Neuronal stem cell (in vitro differentiated cells): ENCODE measurements at regions not wholly inside any gene's neighbourhood (a gene's known extent, or its start where the extent isn't known, plus 50 kb on each side); places are given as distances from the start of the nearest gene placed in this dataset.

Experiments
- DNase-seq: peaks from one replicate; pipeline ENCODE4 v3.0.0-alpha.2; 2013; ENCODE audit warnings: low spot score
- H2AFZ ChIP-seq: one replicate; pipeline ENCODE4 v1.6.1; 2013; ENCODE audit warnings: mild to moderate bottlenecking, low read length, inconsistent platforms
- H2AK5ac ChIP-seq: 2 replicates; pipeline ENCODE4 v1.6.1; 2013; ENCODE audit warnings: low read depth, mild to moderate bottlenecking, inconsistent platforms, low read length, moderate library complexity, mixed read lengths
- H2BK120ac ChIP-seq: 2 replicates; pipeline ENCODE4 v1.6.1; 2013; ENCODE audit warnings: low read depth, mild to moderate bottlenecking, inconsistent platforms, low read length, moderate library complexity, mixed read lengths
- H2BK12ac ChIP-seq: one replicate; pipeline ENCODE4 v1.6.1; 2013; ENCODE audit warnings: low read length, inconsistent platforms
- H2BK15ac ChIP-seq: 2 replicates; pipeline ENCODE4 v1.6.1; 2013; ENCODE audit warnings: mild to moderate bottlenecking, low read length, inconsistent platforms, mixed read lengths
- H2BK5ac ChIP-seq: one replicate; pipeline ENCODE4 v1.6.1; 2013; ENCODE audit warnings: inconsistent platforms, mild to moderate bottlenecking, low read length, moderate library complexity
- H3K14ac ChIP-seq: one replicate; pipeline ENCODE4 v1.6.1; 2013; ENCODE audit warnings: low read length, inconsistent platforms
- H3K18ac ChIP-seq: 2 replicates; pipeline ENCODE4 v1.6.1; 2013; ENCODE audit warnings: low read length, inconsistent platforms
- H3K23ac ChIP-seq: 2 replicates; pipeline ENCODE4 v1.6.1; 2013; ENCODE audit warnings: low read depth, mild to moderate bottlenecking, mixed read lengths, low read length, inconsistent platforms; ENCODE audit not compliant: poor library complexity
- H3K27ac ChIP-seq: replicated peaks from 3 replicates; pipeline ENCODE4 v1.5.1; 2013; ENCODE audit warnings: low read length, inconsistent platforms
- H3K27me3 ChIP-seq, 3 experiments: 2 replicates each; pipeline ENCODE4 v1.6.1; 2013; ENCODE audit warnings: low read length in 3 of 3, mild to moderate bottlenecking in 2 of 3, inconsistent platforms in 1 of 3, low read depth in 1 of 3, mixed read lengths in 1 of 3, moderate library complexity in 1 of 3; ENCODE audit not compliant: control insufficient read depth in 3 of 3, insufficient read depth in 3 of 3
- H3K36me3 ChIP-seq, 2 donors: replicated peaks in 1 of 2; 2 replicates each; pipeline ENCODE4 v1.6.1; 2013; ENCODE audit warnings: low read length in 2 of 2; ENCODE audit not compliant: control insufficient read depth in 2 of 2, insufficient read depth in 2 of 2
- H3K4ac ChIP-seq: 2 replicates; pipeline ENCODE4 v1.6.1; 2013; ENCODE audit warnings: inconsistent platforms, mild to moderate bottlenecking, low read length, moderate library complexity
- H3K4me1 ChIP-seq, 2 donors: 1 replicate in 1 of 2; 2 replicates in 1 of 2; pipeline ENCODE4 v1.6.1; 2013; ENCODE audit warnings: low read length in 2 of 2, low read depth in 1 of 2; ENCODE audit not compliant: control insufficient read depth in 2 of 2, insufficient read depth in 1 of 2
- H3K4me2 ChIP-seq: one replicate; pipeline ENCODE4 v1.6.1; 2013; ENCODE audit warnings: mild to moderate bottlenecking, low read length, inconsistent platforms; ENCODE audit not compliant: insufficient read depth, poor library complexity, severe bottlenecking
- H3K4me3 ChIP-seq, 2 donors: 2 replicates each; pipeline ENCODE4 v1.5.1; 2013; ENCODE audit warnings: low read length in 2 of 2, mild to moderate bottlenecking in 2 of 2, inconsistent platforms in 1 of 2, moderate library complexity in 1 of 2
- H3K79me1 ChIP-seq: one replicate; pipeline ENCODE4 v1.6.1; 2013; ENCODE audit warnings: low read depth, mild to moderate bottlenecking, inconsistent platforms, low read length, moderate library complexity
- H3K9ac ChIP-seq: one replicate; pipeline ENCODE4 v1.6.1; 2013; ENCODE audit warnings: mild to moderate bottlenecking, low read depth, low read length, inconsistent platforms; ENCODE audit not compliant: poor library complexity
- H3K9me3 ChIP-seq, 2 donors: replicated peaks in 1 of 2; 2 replicates each; pipeline versions ENCODE3 to v1.6.1; 2013; ENCODE audit warnings: low read length in 2 of 2, mild to moderate bottlenecking in 2 of 2, inconsistent platforms in 1 of 2, low read depth in 1 of 2, mixed read lengths in 1 of 2, moderate library complexity in 1 of 2; ENCODE audit not compliant: control insufficient read depth in 2 of 2, insufficient read depth in 1 of 2
- H4K8ac ChIP-seq: one replicate; pipeline ENCODE4 v1.6.1; 2013; ENCODE audit warnings: low read depth, mild to moderate bottlenecking, inconsistent platforms, low read length, moderate library complexity
- H4K91ac ChIP-seq: one replicate; pipeline ENCODE4 v1.6.1; 2013; ENCODE audit warnings: low read length, low read depth, mild to moderate bottlenecking, inconsistent platforms; ENCODE audit not compliant: poor library complexity
- WGBS, 2 donors: extraction: QIAGEN DNeasy Blood & Tissue Kit; methylation state at CpG; one replicate each; pipeline ENCODE4 v1.1.7; 2013; ENCODE audit warnings: missing lambda C conversion rate in 2 of 2, mixed read lengths in 1 of 2; ENCODE audit not compliant: insufficient read length in 2 of 2, insufficient replicate concordance in 1 of 2; ENCODE audit errors: extremely low coverage in 2 of 2; 5-methylcytosine and 5-hydroxymethylcytosine counted together

DNA sequence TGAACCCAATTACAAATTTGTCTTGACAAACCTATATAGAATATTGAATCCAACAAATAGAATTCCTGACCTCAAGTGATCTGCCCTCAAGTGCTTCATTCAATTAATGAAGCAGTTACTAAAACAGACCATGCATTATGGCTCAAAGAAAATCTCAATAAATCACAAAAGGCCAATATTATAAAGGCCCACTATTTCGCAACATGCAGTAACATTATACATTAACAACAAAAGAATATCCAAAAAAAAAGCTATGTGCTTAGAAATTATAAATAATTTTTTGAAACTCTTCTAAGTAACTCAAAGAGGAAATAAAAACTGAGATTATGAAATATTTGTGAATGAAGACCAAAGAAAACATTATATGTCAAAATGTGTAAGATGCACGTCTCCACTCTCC is 177.7 kb downstream of the ZNF674 start:
- no CpG with 5 or more reads among the region's 2 CpGs for WGBS, 2 donors
- H4K8ac ChIP-seq = no peak overlapping the region
- H2BK5ac ChIP-seq = no peak overlapping the region
- no peaks in the 10 kb centered on the region for H3K9me3 ChIP-seq
- no peak overlapping the region for H3K4ac ChIP-seq
- H3K4me1 ChIP-seq = no peaks in the 10 kb centered on the region
- no peak overlapping the region for H2BK12ac ChIP-seq
- H2AK5ac ChIP-seq = no peak overlapping the region
- no peak overlapping the region for H4K91ac ChIP-seq
- no peak overlapping the region for H3K18ac ChIP-seq
- H3K79me1 ChIP-seq = no peaks in the 10 kb centered on the region
- no peak overlapping the region for H2BK120ac ChIP-seq
- no peak overlapping the region for H3K27ac ChIP-seq
- H3K14ac ChIP-seq = no peak overlapping the region
- H2BK15ac ChIP-seq = no peak overlapping the region
- no peak overlapping the region for H3K9ac ChIP-seq
- no peaks in the 10 kb centered on the region for H3K27me3 ChIP-seq
- no peak overlapping the region for H3K4me2 ChIP-seq
- H3K36me3 ChIP-seq = no peaks in the 10 kb centered on the region
- no peak overlapping the region for H2AFZ ChIP-seq
- no peak overlapping the region for H3K4me3 ChIP-seq
- DNase-seq = no peak
- H3K23ac ChIP-seq = no peak overlapping the region

DNA sequence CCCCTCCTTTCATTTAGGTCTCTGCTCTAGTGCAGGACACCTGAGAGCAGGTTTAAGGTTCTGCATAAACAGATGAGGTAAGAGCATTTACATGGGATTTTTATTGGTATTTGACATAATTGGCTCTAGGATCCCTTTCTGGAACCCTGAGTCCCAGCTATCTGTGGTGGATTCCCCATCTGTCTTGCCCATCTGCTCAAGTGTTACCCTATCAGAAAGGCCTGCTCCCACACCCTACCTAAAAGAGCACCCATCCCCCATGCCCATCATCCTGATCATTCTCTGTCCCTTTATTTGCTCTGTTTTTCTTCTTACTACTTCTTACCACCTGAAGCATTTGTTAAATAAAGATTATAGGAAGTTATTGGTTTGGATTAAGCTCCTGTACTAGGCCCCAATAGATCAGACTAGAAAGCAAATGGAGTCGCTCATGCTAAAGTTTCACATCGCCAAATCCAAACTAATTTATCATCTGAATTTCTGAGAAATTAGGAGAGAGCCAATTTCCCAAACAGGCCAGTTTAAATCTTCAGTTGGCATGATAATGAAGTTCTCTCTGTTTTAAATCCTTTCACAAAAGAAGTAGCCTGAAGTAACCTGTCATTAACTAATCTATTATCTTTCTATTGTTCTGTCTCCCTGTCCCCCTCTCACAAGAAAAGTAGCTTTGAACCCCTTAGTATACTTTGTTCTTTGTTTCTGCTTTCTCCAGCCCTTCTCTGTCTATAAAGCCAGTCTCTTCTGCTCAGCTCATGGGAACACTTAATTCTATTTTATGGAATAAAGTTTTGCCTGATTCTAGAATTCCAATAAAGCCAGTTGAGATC is 178.6 kb downstream of the ZNF674 start:
- Histone ChIP-seq H2BK5ac (no peak overlapping the region), H3K27me3 (no peaks in the 10 kb centered on the region), H3K23ac (no peak overlapping the region), H4K91ac (no peak overlapping the region), H2BK15ac (no peak overlapping the region), H3K36me3 (no peaks in the 10 kb centered on the region), H3K9ac (no peak overlapping the region), H4K8ac (no peak overlapping the region), H2BK120ac (no peak overlapping the region), H3K4me1 (no peaks in the 10 kb centered on the region), H2AFZ (no peak overlapping the region), H3K9me3 (no peaks in the 10 kb centered on the region), H3K27ac (no peak overlapping the region), H3K79me1 (no peaks in the 10 kb centered on the region), H3K4me2 (no peak overlapping the region), H2BK12ac (no peak overlapping the region), H3K14ac (no peak overlapping the region), H3K18ac (no peak overlapping the region), H3K4me3 (no peak overlapping the region), H2AK5ac (no peak overlapping the region), H3K4ac (no peak overlapping the region)
- no CpG with 5 or more reads among the region's 2 CpGs for WGBS, 2 donors
- DNase-seq = no peak

GRCh38 chrX:46354481-46354880 is 190.7 kb downstream of the ZNF674 start:
- H3K27ac ChIP-seq = no peak overlapping the region
- no peak overlapping the region for H2BK12ac ChIP-seq
- H3K79me1 ChIP-seq = no peaks in the 10 kb centered on the region
- no peak overlapping the region for H2BK15ac ChIP-seq
- no CpG with 5 or more reads among the region's 1 CpG for WGBS, 2 donors
- H3K14ac ChIP-seq = no peak overlapping the region
- H2AK5ac ChIP-seq = no peak overlapping the region
- H3K18ac ChIP-seq = no peak overlapping the region
- H3K36me3 ChIP-seq = no peaks in the 10 kb centered on the region
- no peak overlapping the region for H3K9ac ChIP-seq
- no peak overlapping the region for H2BK5ac ChIP-seq
- no peak overlapping the region for H3K23ac ChIP-seq
- H3K4me2 ChIP-seq = no peak overlapping the region
- no peak overlapping the region for H4K8ac ChIP-seq
- no peak for DNase-seq
- H3K4me1 ChIP-seq = no peaks in the 10 kb centered on the region
- no peak overlapping the region for H2AFZ ChIP-seq
- no peak overlapping the region for H3K4me3 ChIP-seq
- H4K91ac ChIP-seq = no peak overlapping the region
- no peaks in the 10 kb centered on the region for H3K27me3 ChIP-seq
- H2BK120ac ChIP-seq = no peak overlapping the region
- H3K4ac ChIP-seq = no peak overlapping the region
- no peaks in the 10 kb centered on the region for H3K9me3 ChIP-seq

DNA sequence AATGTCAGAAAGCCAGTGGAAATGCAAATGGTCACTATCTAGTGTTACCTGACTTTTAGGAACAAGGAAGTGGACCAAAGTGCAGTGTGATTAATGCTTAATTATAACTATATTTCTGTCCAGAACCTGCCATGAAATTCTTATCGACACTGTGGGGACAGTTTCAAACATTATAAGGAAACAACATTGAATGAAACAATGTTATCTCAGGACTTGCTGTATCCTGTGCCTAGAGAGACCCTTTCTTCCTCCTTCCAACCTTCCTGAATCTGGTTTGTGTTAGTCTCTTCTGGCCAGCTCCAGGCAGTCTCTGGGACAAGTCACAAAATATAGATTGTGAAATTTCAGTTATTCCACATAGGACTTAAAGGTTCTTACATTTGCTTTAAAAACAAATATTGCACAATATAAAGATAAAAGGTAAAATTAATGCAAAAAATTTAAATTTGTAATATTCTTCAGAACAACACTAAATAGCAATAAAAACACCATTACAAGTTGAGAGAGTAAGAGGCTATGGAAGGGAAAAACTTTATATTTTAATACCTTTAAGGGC is 203.4 kb downstream of the ZNF674 start:
- H2BK12ac ChIP-seq = no peak overlapping the region
- no peaks in the 10 kb centered on the region for H3K79me1 ChIP-seq
- no peak overlapping the region for H2BK120ac ChIP-seq
- H3K9ac ChIP-seq = no peak overlapping the region
- H2AFZ ChIP-seq = no peak overlapping the region
- H3K4ac ChIP-seq = no peak overlapping the region
- DNase-seq = no peak
- H2AK5ac ChIP-seq = no peak overlapping the region
- H3K4me3 ChIP-seq = no peak overlapping the region
- H4K8ac ChIP-seq = no peak overlapping the region
- H3K27me3 ChIP-seq = no peaks in the 10 kb centered on the region
- no peak overlapping the region for H3K18ac ChIP-seq
- H3K27ac ChIP-seq = no peak overlapping the region
- H4K91ac ChIP-seq = no peak overlapping the region
- no peak overlapping the region for H2BK15ac ChIP-seq
- no peaks in the 10 kb centered on the region for H3K9me3 ChIP-seq
- H3K14ac ChIP-seq = no peak overlapping the region
- peaks cover 0 to 3% of the 10 kb centered on the region in 2 donors for H3K4me1 ChIP-seq
- H3K23ac ChIP-seq = no peak overlapping the region
- no CpG with 5 or more reads among the region's 1 CpG for WGBS, 2 donors
- no peaks in the 10 kb centered on the region for H3K36me3 ChIP-seq
- no peak overlapping the region for H2BK5ac ChIP-seq
- H3K4me2 ChIP-seq = no peak overlapping the region
